HG02759 (cell line): ENCODE measurements at regions not wholly inside any gene's neighbourhood (a gene's known extent, or its start where the extent isn't known, plus 50 kb on each side); places are given as distances from the start of the nearest gene placed in this dataset.
A peak's percentile ranks its signal among the peaks of the same experiment; 100 is the strongest.

ENCODE experiments used
- ATAC-seq: cut with Tn5 transposase; IDR thresholded peaks from one replicate; pipeline ENCODE4 v1.9.1; 2021; ENCODE audit warnings: mild to moderate bottlenecking, moderate library complexity; ENCODE audit not compliant: unreplicated experiment

GRCh38 chr7:46360296-46360695 lies 439.2 kb upstream of the IGFBP3 start:
- no peak for ATAC-seq

- no peak for ATAC-seq
These were observed 436.8 kb upstream of the IGFBP3 start for GRCh38 chr7:46357851-46358250.

GRCh38 chr7:46357290-46357689 lies 436.2 kb upstream of the IGFBP3 start:
- ATAC-seq: no peak

GRCh38 chr7:46356371-46356770 lies 435.3 kb upstream of the IGFBP3 start:
- no peak for ATAC-seq

- no peak for ATAC-seq
These were observed 434.3 kb upstream of the IGFBP3 start for GRCh38 chr7:46355331-46355730.

DNA sequence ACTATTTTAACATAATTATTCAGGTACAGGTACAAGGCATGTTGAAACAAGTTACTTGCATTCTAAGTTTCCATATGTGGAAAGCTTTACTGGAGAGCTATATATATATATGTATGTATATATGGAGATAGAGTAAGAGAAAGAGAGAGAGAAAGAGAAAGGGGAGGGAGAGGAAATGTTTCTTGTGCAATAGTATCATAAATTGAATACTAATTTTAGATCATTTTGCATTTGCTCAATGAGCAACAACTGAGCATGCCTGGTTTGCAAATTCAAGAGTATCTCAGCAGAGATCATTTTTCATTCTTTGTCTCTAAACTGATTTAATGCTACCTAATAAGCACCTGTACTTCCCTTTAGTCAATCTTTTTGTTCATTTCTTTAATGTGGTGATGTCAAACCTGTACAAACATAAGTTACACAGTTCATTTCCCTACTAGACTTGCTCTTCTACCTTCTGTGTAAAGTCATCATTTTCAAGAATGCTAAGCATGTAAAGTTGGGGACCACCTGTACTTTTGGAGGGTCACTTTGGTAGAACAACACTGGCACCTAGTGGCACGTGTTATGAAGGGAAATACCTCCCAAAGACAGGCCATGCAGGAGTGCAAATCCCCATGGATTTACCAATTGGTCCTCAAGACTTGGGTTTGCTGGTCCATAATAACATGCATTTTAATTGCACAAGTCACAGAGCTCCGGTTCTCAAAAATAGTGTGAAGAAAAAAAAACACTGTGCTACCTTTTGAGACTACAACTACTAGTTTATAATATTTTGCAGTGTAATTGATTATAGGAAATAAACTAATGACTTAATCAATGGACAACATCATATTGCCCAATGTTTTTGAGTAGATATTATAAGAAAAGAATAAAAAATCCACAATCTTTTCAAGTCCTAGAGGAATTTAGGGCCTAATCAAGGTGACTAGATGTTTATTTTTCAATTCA lies 431.2 kb upstream of the IGFBP3 start:
- ATAC-seq: peak; percentile 53

- no peak for ATAC-seq
These were observed 428.4 kb upstream of the IGFBP3 start for GRCh38 chr7:46349490-46349889.

GRCh38 chr7:46344533-46344932 lies 423.5 kb upstream of the IGFBP3 start:
- ATAC-seq: no peak

- no peak for ATAC-seq
These were observed 422.7 kb upstream of the IGFBP3 start for GRCh38 chr7:46343802-46344201.

DNA sequence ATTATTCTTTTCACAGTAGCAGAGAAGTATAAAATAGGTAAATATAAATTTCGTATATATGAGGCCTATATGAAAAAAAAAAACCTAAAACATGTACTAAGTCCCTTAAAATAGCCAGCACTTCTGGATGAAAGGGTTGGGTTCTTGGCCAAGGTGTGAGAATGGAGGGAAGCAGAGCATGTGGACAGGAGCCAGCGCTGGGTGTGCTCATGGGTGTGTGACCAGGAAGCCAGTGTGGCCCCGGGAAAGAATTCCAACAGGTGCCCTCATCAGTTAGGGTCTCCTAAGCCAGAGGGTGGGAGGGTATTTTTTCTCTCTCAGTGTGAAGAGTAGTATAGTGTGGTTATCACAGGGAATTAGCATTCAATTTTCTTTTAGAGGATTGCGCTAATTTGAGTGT lies 401.9 kb upstream of the IGFBP3 start:
- ATAC-seq: no peak

GRCh38 chr7:46321556-46322205 lies 400.6 kb upstream of the IGFBP3 start:
- no peak for ATAC-seq

DNA sequence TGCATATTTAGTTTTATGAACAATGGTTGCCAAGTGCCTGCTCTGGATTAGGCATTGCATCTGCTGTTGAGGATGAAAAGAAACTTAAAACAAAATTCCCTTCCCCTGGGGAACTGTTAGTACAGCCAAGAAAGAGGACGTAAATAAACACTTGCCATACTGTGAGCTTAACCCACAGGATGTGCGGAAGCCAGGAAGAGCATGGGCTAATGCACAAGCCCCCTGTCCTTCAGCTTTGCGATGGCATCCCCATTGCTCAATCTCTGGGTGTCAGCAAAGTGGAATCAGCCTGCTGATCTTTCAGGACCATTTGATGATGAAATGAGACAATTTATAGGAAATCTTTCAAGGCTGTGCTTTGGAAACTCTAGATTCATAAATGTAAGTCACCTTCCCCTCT lies 399.9 kb upstream of the IGFBP3 start:
- ATAC-seq: no peak

GRCh38 chr7:46319841-46320240 lies 398.8 kb upstream of the IGFBP3 start:
- ATAC-seq: no peak

DNA sequence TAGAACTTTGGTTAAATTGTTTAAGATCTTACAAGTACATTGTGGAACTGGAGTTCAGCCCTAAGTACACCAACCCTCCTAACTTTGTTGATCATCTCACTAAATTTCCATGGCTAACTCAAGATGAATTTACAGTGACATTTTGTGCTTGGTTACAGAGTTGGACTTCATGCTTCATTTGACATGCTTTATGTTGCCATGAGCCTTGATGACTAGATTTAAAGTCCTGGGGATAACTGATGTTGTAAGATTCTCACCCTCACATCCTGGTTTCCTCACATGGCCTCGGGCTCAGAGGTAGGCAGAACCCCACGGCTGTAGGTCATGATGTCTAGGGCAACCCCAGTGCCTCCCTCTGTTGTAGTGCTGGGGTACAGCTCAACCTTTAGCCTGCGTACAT lies 397.2 kb upstream of the IGFBP3 start:
- ATAC-seq: no peak

DNA sequence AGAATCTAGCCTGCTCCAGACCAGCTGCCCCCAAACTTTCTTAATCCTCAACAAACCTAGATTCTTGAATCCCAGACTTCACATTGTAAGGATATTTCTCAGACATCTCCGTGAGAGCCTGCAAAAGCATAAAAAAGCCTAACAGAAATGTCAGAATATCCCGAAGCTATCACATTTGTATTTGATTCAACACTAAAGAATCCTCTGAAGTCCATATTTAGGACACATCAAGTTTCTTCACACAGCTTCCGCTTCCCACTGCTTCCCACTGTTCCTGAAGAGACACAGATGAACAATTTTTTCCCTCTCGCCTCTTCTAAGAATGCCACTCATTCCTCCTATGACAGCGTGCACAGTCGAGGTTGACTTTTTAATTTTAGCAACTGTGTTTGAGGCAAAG lies 396.2 kb upstream of the IGFBP3 start:
- no peak for ATAC-seq

GRCh38 chr7:46315891-46316290 lies 394.8 kb upstream of the IGFBP3 start:
- no peak for ATAC-seq

DNA sequence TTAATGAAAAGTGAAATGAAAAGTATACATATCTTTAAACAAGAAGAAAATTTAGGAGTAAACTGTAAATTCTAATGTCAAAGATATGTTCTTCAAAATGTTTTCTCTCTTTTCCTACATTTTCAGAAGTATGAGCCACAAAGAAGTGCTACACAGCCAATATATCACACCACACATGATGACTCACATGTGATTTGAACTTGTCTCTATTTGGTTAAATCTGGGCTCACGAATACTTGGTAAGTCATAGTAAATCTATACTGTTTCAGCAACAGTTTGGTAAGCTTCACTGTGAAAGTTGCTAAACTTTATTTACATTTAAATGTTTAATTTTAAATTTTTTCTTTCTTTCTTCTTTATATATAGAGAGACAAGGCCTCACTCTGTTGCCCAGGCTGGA lies 380.6 kb upstream of the IGFBP3 start:
- ATAC-seq: no peak

DNA sequence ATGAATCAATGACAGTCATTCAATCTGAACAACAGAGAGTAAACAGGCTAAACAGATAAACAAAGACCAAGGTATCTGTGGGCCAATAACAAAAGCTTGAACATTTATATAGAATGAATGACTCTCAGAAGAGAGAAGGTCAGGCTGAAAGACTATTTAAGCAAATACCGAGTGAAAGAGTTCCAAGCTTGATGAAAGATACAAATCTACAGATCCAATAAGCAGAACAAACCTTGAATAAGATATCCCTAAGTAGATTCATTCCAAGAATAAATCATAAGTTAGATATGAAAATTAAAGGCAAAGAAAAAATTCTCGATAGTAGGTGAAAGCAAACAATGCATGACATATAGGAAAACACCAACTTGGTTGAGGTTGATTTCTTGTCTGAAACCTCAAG lies 376.4 kb upstream of the IGFBP3 start:
- ATAC-seq: no peak

DNA sequence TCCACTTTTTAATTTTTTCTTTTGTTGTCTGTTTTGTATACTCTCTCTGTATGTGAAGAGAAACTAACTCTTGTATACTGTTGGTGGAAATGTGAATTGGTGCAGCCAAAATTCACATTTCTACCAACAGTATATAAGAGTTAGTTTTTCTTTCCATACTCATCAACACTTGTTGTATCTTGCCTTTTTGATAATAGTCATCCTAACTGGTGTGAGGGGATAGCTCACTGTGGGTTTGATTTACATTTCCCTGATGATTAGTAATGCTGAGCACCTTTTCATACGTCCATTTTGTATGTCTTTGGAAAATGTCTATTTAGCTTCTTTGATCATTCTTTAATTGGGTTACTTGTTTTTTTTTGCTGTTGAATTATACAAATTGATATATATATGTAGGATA lies 375.5 kb upstream of the IGFBP3 start:
- ATAC-seq: no peak

GRCh38 chr7:46294381-46294780 lies 373.3 kb upstream of the IGFBP3 start:
- ATAC-seq: no peak

DNA sequence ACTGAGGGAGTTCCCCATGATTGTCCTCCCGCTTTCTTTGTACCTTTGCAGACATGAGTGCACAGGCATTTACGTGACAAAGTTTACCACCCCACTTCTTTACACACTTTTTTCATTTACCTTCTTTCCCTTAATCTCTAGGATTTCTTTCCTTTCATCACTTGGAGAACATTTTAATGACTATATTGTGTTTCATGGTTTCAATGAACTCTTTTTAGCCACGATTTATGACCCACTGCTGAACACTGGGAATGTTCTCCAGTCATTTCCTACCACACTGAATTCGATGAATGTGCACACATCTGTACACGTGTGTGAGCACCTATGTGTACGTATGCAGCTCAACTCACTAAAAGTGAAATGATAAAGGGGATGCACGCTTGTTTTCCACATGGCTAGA lies 371.7 kb upstream of the IGFBP3 start:
- no peak for ATAC-seq

- no peak for ATAC-seq
These were observed 370.6 kb upstream of the IGFBP3 start for GRCh38 chr7:46291601-46292150.
